GM18517 (cell line): ENCODE measurements at regions not wholly inside any gene's neighbourhood (a gene's known extent, or its start where the extent isn't known, plus 50 kb on each side); places are given as distances from the start of the nearest gene placed in this dataset.
"Not testable (repeated sequence)": the region's sequence is repeated elsewhere in the genome, so short reads cannot be mapped to it uniquely, and the experiment has no call there.

ENCODE experiments used
- ATAC-seq: cut with Tn5 transposase; IDR thresholded peaks from one replicate; pipeline ENCODE4 v1.9.1; 2021; ENCODE audit warnings: mild to moderate bottlenecking, moderate library complexity; ENCODE audit not compliant: unreplicated experiment

DNA sequence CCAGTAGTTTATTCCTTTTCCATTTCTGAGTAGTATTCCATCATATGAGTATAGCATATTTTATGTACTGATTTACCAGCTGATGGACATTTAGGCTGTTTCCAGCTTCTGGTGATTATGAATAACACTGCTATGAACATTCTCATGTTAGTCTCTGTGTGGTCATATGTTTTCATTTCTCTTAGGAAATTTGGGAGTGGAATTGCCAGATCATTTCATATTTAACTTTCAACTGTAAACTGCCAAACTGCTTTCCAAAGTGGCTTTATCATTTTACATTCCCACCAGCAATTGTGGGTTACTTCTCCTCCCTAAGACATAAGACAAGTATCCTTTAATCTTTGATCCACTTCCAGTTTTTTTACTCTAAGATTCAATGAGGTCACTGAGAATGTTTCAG, 85.7 kb upstream of the RALGPS2 start:
- ATAC-seq: no peak

GRCh38 chr1:178642282-178642681, 82.8 kb upstream of the RALGPS2 start:
- ATAC-seq: no peak

DNA sequence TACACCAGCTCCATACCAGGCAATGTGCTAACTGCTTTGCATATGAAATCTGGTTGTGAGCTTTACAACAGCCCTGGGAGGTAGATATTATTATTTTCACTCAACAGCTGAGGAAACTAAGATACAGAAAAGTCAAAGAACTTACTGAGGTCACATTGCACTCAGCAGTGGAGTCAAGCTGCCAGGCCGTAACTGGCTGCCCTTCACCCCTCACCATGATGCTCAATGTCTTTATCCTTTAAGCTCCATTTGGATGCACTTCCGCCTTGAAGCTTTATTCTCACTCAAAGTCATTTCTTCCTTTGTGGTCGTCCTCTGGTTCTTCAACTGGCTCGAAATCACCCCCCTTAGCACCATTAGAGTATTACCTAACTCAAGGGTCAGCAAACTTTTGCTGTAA, 81.7 kb upstream of the RALGPS2 start:
- ATAC-seq: no peak

DNA sequence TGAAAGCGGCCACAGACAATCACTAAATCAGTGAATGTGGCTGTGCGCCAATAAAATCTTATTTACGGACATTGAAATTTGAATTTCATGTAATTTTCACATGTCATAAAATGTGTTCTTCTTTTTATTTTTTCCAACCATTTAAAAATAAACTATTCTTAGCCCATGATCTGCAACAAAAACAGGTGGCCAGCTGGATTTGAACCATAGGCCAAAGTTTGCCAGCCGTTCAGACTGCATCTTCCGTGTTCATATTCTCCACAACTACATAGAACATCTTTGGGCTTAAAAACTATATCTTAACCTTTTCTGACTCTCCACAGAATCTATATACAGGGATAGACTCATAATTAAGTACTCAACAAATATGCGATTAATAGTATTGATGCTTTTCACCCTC, 81.2 kb upstream of the RALGPS2 start:
- no peak for ATAC-seq

- ATAC-seq: no peak
These were observed 80.5 kb upstream of the RALGPS2 start for GRCh38 chr1:178644308-178645120.

GRCh38 chr1:178645157-178645807, 79.8 kb upstream of the RALGPS2 start:
- no peak for ATAC-seq

DNA sequence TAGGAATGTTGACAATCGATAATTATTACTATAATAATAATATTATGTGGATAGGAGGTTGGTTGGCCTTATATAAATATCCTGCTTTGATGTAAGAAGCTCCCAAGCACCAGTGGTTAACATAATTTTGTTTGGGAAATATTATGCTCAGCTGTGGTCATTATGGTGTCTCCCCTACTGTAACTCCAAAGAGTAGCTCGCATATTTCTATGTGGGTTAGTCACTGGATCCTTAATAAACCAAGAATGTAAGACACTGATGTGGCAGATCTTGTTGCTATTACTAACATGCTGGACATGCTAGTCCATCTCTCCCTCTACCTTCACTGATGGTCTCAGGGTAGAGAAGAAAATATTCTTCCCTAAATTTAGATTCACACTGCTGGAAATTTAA, 79.2 kb upstream of the RALGPS2 start:
- no peak for ATAC-seq

DNA sequence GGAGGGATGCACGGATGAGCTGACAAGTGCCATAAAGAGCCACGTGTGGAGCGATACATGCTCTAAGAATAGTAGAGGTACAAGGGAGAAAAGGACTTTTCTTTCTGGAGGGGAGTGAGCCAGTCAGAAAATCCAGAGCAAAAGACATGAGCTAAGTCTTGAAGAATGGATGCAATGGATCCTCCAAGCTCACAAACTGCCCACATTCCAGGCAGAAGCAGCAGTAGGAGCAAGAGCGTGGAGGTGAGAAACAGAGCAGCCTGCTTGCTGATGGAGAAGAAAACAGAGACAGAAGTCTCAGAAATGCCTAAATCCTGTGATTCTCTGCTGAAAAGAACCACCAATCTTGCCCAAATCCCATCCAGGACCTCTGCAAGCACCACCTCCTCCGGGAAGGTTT, 78.2 kb upstream of the RALGPS2 start:
- ATAC-seq: no peak

DNA sequence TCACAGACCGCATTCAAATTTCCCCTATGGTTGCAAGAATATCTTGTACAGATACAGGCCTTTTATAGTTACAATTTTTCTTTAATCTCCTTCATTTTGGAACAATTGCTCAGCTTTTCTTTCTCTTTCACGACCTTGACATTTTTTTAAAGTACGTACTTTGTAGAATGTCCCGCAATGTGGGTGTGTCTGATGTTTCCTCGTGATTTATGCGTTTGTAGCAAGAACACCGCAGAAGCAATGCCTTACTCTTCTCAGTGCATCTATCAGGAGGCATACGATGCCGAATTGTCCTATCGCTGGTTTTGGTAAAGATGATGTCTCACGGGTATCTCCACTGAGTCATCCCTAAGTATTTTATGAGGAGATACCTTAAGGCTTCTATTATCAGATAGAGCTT, 76.9 kb upstream of the RALGPS2 start:
- ATAC-seq: no peak

GRCh38 chr1:178649582-178650350, 75.3 kb upstream of the RALGPS2 start:
- ATAC-seq: no peak

DNA sequence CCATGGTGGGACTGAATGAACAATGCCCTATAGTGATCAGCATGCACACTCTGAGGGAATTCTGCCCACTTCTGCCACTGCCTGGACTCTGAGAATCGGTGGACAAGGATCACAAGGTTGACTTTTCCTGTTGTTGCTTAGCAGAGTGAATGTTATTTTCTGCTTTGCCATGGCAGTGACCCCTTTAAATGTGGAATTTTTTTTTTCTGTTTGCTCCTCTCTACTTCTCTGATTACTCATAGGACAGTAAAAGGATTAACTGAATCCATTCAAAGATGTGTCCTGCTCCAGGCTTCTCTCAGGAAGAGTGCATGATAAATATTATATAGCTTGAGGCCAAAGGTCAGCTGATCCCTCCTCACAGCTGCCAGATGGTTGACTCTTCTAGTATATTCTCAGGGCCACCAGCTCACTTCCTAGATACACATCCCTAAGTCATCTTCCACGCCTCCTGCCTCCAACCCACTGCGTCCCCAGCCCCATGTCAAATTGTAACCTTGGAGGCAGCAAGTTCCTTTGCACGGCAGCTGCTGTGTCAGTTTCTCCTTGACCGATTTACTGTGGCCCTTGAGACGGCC, 74.0 kb upstream of the RALGPS2 start:
- no peak for ATAC-seq

GRCh38 chr1:178651742-178652141, 73.3 kb upstream of the RALGPS2 start:
- no peak for ATAC-seq

GRCh38 chr1:178652506-178653490, 72.2 kb upstream of the RALGPS2 start:
- ATAC-seq: no peak

DNA sequence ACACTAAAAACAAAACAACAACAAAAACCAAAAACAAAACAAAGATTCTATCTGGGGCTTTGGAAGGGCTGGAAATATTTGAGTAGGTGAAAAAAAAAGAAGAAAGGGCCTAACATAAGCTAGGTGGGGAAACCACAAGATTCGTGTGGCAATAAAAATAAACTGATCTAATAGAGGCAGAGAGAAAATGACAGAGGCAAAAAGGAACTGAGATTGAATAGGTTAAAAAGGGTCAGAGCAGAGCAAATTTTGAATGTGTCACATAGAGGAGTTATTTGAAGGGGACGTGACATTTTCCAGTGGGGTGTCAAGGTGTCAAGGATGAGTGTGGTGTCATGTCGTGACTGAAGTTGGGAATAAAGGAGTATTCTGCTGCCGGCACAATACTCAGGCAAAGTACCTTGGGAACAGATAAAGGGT, 65.2 kb upstream of the RALGPS2 start:
- ATAC-seq: peak; percentile 82

DNA sequence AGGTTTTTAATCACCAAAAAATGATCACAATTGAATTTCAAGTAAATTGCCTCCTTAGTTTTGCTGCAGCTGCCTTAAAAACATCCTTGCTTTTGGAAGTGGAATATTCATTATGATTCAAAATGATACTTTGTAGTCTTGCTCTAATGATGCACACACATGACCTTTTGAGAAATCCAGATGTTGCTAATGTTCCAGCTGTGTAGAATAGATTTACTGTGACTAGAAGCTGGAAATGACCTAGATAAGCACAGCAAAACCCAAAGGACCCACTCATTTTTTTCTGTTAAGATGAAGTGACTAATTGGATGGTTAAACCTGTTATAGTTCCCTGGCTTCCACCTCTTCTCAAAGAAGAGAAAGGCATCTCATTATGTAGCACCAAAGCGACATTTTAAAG, 64.6 kb upstream of the RALGPS2 start:
- no peak for ATAC-seq

- ATAC-seq: peak; percentile 81
These were observed 60.8 kb upstream of the RALGPS2 start for GRCh38 chr1:178664278-178664677.

GRCh38 chr1:178665579-178665978, 59.5 kb upstream of the RALGPS2 start:
- no peak for ATAC-seq

GRCh38 chr1:178666891-178667290, 58.2 kb upstream of the RALGPS2 start:
- not testable (repeated sequence) for ATAC-seq

- no peak for ATAC-seq
These were observed 52.6 kb upstream of the RALGPS2 start for GRCh38 chr1:178672434-178672833.

DNA sequence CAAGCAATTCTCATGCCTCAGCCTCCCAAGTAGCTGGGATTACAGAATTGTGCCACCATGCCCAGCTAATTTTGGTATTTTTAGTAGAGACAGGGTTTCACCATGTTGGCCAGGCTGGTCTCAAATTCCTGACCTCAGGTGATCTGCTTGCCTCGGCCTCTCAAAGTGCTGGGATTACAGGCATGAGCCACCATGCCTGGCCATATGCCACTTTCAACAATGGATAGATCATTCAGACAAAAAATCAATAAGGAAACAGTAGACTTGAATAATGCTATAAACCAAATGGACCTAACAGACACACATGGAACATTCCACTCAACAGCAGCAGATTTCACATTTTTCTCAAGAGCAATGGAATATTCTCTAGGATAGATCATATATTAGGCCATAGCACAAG, 50.5 kb upstream of the RALGPS2 start:
- not testable (repeated sequence) for ATAC-seq
